ENCODE measurements at regions not wholly inside any gene's neighbourhood (a gene's known extent, or its start where the extent isn't known, plus 50 kb on each side); places are given as distances from the start of the nearest gene placed in this dataset.
"Not testable (repeated sequence)": the region's sequence is repeated elsewhere in the genome, so short reads cannot be mapped to it uniquely, and the experiment has no call there.

- no peak for DNase-seq (ENCODE audit: low spot score)
- Histone ChIP-seq H3K4me3 (no peak overlapping the region), H3K4me1 (ENCODE audit: control insufficient read depth in 1 of 2, low read depth in 2 of 2) (peaks cover 5 to 8% of the 10 kb centered on the region in 2 donors), H3K36me3 (no peaks in the 10 kb centered on the region), H3K9me3 (no peaks in the 10 kb centered on the region), H3K27me3 (replicated peaks; ENCODE audit: insufficient read depth) (no peaks in the 10 kb centered on the region), H3K27ac (no peak overlapping the region)
- TF ChIP-seq CTCF (IDR thresholded peaks at IDR 0.05): no peak
- no peak for ATAC-seq (ENCODE audit: insufficient number of reproducible peaks, low FRiP score, low read depth)
Measured at GRCh38 chr7:50849991-50850390, 67.3 kb upstream of the GRB10 start.

GRCh38 chr7:50848203-50848602 is 65.5 kb upstream of the GRB10 start:
- Histone ChIP-seq H3K4me3 (no peak overlapping the region), H3K36me3 (no peaks in the 10 kb centered on the region), H3K9me3 (no peaks in the 10 kb centered on the region), H3K27ac (no peak overlapping the region), H3K4me1 (ENCODE audit: control insufficient read depth in 1 of 2, low read depth in 2 of 2) (peaks cover 5 to 8% of the 10 kb centered on the region in 2 donors), H3K27me3 (replicated peaks; ENCODE audit: insufficient read depth) (no peaks in the 10 kb centered on the region)
- TF ChIP-seq CTCF (IDR thresholded peaks at IDR 0.05): no peak
- DNase-seq (ENCODE audit: low spot score): no peak
- ATAC-seq (ENCODE audit: insufficient number of reproducible peaks, low FRiP score, low read depth): no peak

- DNase-seq (ENCODE audit: low spot score); H3K4me1 ChIP-seq (ENCODE audit: control insufficient read depth in 1 of 2, low read depth in 2 of 2); H3K27me3 ChIP-seq (replicated peaks; ENCODE audit: insufficient read depth); H3K4me3 ChIP-seq; ATAC-seq (ENCODE audit: insufficient number of reproducible peaks, low FRiP score, low read depth); H3K9me3 ChIP-seq; H3K36me3 ChIP-seq; H3K27ac ChIP-seq: not testable (repeated sequence)
Measured at GRCh38 chr7:50844861-50845260, 62.2 kb upstream of the GRB10 start.

- Histone ChIP-seq H3K4me3 (no peak overlapping the region), H3K27me3 (replicated peaks; ENCODE audit: insufficient read depth) (no peaks in the 10 kb centered on the region), H3K36me3 (no peaks in the 10 kb centered on the region), H3K9me3 (no peaks in the 10 kb centered on the region), H3K4me1 (ENCODE audit: control insufficient read depth in 1 of 2, low read depth in 2 of 2) (peaks cover 7 to 28% of the 10 kb centered on the region in 2 donors), H3K27ac (no peak overlapping the region)
- ATAC-seq (ENCODE audit: insufficient number of reproducible peaks, low FRiP score, low read depth) (no peak), DNase-seq (ENCODE audit: low spot score) (no peak)
- no peak for TF ChIP-seq CTCF (IDR thresholded peaks at IDR 0.05)
Measured at GRCh38 chr7:50842041-50842440, 59.3 kb upstream of the GRB10 start.

- Histone ChIP-seq H3K4me3 (no peak overlapping the region), H3K36me3 (no peaks in the 10 kb centered on the region), H3K27ac (peak overlapping the region; percentile 64 to 76), H3K27me3 (replicated peaks; ENCODE audit: insufficient read depth) (no peaks in the 10 kb centered on the region), H3K9me3 (no peaks in the 10 kb centered on the region), H3K4me1 (ENCODE audit: control insufficient read depth in 1 of 2, low read depth in 2 of 2) (peaks cover 7 to 28% of the 10 kb centered on the region in 2 donors)
- ATAC-seq (ENCODE audit: insufficient number of reproducible peaks, low FRiP score, low read depth) (peak; percentile 81), DNase-seq (ENCODE audit: low spot score) (peak; percentile 52)
- TF ChIP-seq CTCF (IDR thresholded peaks at IDR 0.05): no peak
Measured at GRCh38 chr7:50838675-50839377, 56.1 kb upstream of the GRB10 start.

- H3K36me3 ChIP-seq: no peaks in the 10 kb centered on the region
- no peaks in the 10 kb centered on the region for H3K9me3 ChIP-seq
- no peaks in the 10 kb centered on the region for H3K27me3 ChIP-seq (replicated peaks; ENCODE audit: insufficient read depth)
- no peak for TF ChIP-seq CTCF (IDR thresholded peaks at IDR 0.05)
- DNase-seq (ENCODE audit: low spot score): no peak
- no peak overlapping the region for H3K4me3 ChIP-seq
- peaks cover 7 to 28% of the 10 kb centered on the region in 2 donors for H3K4me1 ChIP-seq (ENCODE audit: control insufficient read depth in 1 of 2, low read depth in 2 of 2)
- H3K27ac ChIP-seq: peak overlapping the region; percentile 64 to 76
- peak; percentile 49 for ATAC-seq (ENCODE audit: insufficient number of reproducible peaks, low FRiP score, low read depth)
Measured at GRCh38 chr7:50837965-50838364, 55.3 kb upstream of the GRB10 start.

All from thoracic aorta (tissue), 2 donors.